ENCODE measurements at regions not wholly inside any gene's neighbourhood (a gene's known extent, or its start where the extent isn't known, plus 50 kb on each side); places are given as distances from the start of the nearest gene placed in this dataset.

DNA sequence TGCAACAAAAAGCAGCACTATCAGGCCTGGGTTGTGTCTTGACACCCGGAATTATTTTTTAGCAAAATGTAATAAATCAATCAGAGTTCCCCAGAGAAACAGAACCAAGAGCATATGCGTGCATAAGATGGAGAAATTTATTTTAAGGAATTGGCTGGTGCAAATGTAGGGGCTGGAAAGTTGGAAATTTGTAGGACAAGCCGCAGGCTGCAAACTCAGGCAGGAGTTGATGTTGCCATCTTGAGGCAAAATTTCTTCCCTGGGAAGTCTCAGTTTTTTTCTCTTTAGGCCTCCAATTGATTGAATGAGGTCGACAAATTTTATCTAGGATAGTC, 158.9 kb upstream of the FAM20A start:
- TF ChIP-seq, protein P1, sequence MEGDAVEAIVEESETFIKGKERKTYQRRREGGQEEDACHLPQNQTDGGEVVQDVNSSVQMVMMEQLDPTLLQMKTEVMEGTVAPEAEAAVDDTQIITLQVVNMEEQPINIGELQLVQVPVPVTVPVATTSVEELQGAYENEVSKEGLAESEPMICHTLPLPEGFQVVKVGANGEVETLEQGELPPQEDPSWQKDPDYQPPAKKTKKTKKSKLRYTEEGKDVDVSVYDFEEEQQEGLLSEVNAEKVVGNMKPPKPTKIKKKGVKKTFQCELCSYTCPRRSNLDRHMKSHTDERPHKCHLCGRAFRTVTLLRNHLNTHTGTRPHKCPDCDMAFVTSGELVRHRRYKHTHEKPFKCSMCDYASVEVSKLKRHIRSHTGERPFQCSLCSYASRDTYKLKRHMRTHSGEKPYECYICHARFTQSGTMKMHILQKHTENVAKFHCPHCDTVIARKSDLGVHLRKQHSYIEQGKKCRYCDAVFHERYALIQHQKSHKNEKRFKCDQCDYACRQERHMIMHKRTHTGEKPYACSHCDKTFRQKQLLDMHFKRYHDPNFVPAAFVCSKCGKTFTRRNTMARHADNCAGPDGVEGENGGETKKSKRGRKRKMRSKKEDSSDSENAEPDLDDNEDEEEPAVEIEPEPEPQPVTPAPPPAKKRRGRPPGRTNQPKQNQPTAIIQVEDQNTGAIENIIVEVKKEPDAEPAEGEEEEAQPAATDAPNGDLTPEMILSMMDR (IDR thresholded peaks at IDR 0.05), result no peak
- TF ChIP-seq POLR2A (IDR thresholded peaks at IDR 0.05) (no peak), POLR2AphosphoS5 (IDR thresholded peaks at IDR 0.05) (no peak), EP300 (IDR thresholded peaks at IDR 0.05) (no peak)

Data from sigmoid colon (tissue), 4 donors.